ENCODE measurements at regions not wholly inside any gene's neighbourhood (a gene's known extent, or its start where the extent isn't known, plus 50 kb on each side); places are given as distances from the start of the nearest gene placed in this dataset.
"Not testable (repeated sequence)": the region's sequence is repeated elsewhere in the genome, so short reads cannot be mapped to it uniquely, and the experiment has no call there.

DNA sequence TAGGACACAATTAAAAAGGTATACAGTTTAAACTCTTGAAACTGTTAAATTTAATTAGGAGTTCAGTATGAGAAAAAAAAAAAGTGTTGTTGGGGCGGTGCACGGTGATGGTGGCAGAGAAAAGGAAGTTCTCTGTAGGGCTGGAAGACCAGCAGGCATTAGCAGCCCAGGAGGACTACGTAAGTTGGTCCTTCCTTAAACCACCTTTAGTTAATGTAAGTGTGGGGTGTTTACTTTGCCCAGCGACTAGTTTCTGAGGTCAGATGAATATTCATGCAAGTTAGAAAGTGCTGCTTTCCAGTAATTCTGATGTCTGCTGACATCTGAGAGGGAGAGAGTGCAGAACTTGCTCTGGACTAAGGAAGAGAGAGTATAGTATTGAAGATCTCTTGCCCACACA is 54.9 kb downstream of the NKX2-1 start:
- no peak for DNase-seq

DNA sequence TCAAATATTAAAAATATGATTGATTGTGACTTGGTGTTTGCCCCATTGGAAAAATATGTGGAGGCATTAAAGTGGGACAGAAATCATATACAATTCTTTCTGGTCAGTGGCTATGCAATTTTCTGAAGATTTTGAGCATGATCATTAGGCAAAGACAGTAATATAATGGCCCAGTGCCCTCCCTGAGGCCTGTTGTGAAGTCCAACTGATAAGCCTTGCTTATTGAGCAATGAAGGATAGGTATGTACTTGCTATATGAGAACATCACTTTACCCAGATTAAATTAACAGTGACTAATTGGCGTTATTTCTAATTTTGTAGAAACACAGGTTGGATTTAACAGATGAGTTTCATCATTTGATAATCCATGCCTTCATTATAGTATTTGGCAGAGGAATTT is 57.1 kb downstream of the NKX2-1 start:
- no peak for DNase-seq

DNA sequence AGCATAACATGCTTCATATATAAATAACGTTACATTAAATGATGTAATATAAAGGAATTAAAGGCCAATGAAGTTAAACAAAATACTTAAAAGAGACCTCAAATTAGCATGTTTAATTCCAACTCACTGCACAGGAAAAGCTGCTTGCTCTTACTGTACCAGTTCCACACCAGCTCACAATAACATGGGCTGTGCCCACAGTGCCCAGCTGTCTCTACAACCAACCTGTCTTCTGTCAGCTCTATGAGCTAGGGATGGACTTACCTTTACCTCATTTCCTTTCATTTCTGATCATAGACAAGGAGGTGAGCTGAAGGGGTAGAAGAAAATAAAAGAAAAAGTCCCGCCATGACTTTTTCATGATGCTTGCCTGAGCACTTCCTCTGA is 64.8 kb downstream of the NKX2-1 start:
- DNase-seq, result no peak

DNA sequence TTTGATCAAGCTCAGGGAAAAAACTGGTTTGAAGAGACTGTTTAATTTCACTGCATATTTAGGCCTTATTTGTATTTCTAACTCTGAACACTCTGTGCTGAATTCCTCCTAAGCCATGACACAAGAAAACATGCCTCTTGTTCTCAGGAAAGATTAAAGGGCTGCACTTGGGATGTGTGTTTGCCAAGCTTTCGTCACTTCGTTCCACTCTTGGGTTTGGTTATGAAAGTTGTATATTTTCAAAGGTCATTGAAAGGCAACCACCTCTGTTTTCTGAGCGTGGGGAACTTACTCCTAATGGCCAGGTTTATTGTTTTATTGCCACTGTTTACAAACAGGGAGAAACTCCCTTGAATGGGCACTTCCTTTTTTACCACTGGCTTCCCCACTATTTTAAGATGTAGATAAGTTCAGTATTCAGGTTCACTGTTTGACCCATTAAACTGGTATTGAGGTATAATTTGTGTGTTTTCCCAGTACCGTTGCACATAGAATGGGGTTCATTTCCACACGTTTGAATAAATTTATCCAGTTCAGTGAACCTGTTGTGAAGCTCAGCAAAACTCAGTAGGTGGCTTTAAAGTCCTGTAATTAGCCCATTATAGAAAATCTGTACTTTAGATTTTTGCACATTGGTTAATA is 65.3 kb downstream of the NKX2-1 start:
- DNase-seq, result no peak

DNA sequence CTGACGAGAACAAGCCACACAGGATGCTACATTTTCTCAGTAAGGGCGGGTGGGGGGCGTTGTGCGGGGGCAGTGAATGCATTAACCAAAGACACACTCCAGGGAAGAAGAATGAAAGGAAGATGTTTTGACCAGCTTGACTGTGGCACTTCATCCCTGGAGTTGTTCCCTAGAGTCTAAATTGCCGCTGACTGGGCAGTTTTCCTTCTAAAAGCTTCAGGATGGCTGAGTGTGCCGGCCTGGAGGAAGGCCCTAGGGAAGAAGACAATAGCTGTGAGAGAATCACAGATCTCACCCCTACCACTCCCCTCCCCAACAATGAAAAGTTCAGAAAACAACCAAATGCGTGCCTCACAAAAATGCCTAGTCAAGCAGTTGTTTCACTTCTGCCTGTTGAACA is 67.2 kb downstream of the NKX2-1 start:
- DNase-seq, result no peak

DNA sequence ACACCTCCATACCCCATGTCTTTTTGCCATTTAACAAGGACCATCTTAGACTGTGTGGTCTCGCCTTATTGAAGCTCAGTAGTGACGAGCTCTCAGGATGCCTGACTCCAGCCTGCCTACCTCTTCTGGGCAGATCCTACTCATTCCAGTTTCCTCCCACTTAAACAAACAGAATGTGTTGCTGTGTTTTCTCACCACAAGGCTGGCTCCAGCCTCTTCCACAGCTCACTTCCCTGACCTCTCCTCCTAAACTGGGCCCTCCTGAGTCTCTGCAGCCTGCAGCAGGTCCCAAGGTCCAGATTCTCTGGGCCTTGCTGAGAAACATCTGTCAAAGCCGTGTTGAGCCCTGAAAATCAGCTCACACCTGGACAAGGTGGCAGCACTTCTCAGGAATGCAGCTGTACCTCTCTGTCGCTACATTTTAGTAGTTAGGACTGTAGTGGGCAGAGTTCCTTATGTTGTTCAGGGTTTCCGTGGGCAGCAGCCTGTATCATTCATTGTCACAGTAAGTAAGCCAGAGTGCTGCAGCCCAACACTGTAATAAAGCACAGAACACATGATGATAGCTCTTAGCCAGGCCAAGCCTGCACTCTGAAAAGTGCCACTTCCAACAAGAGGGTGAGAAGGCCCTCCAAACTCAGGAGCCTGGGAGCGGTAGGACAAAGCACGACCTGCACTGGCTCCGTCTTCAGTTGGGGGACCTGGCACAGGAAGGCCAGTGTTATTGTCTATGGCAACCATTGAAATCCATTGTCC is 68.5 kb downstream of the NKX2-1 start:
- no peak for DNase-seq

DNA sequence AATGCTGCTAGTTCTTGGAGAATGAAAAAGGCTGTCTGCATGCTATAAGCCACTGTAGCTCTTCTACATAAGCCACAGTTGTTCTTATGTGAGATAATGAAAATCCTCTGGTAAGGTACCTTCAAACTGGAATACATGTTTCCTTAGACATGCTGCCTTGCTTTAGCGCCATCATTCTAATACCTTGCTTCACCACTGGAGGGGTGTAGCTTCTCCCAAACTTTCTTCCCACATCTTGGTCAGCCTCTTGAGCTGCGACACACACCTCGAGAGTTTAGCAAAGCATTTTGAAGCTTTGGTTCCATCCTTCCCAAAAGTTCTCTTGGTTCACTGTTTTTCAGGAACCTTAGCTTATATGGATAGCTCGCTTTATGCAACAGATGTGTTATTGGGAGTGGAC is 69.5 kb downstream of the NKX2-1 start:
- DNase-seq, result no peak

DNA sequence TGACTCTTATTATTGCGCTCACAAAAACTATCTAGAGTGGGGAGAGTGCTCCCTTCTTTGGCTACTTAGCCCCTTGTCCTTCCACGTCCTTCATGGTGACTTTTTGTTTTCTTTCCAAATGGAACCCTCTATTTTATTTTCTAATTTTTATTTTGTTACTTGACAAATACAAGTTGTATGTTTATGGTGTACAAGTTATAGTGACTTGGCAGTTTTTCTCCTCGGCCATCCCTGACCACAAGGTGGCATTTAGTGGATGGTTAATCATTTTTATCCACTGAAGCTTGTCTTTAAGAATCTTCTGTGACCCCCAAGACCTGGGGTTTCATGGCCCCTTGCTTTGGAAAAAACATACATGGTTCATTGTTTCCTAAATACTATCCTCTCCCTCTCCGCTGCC is 70.1 kb downstream of the NKX2-1 start:
- DNase-seq, result no peak

DNA sequence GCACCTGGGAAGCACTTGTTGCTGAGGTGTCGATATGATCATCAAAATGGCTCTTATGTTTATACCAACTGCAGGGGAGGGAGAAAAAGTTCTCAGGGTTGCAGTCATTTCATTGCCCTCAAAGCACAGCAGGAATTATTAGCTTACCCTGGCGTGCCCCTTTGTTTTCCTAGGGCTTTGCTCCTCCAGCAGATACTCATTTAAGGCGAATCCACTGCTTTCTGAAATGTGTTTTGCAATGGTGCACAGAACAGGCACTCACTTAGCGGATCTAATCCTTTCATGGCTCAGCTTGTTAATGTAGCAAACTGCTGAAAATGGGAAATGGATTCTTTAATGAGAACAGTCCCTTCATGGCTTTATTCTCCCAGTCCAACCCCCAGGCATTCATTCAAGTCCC is 76.7 kb downstream of the NKX2-1 start:
- no peak for DNase-seq

DNA sequence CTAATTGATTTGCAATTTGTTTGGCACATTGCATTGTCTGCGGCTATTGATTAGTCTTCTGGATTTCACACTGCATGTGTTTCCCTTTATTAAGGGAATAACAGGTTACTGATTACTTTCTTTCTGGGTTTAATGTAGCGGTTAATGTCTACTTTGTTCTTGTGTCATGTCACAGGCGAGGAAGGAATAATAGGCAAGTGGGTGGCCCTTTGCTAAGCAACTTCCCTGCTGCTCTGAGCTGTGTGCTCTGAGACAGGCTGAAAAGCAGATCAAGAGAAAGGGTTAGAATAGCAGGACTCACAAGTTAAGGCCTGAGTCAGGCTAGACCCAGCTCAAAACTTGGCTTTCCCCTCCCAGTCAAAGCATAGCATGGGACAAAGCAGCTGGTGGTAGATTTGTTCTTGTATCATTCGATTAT is 77.2 kb downstream of the NKX2-1 start:
- DNase-seq, result no peak

DNA sequence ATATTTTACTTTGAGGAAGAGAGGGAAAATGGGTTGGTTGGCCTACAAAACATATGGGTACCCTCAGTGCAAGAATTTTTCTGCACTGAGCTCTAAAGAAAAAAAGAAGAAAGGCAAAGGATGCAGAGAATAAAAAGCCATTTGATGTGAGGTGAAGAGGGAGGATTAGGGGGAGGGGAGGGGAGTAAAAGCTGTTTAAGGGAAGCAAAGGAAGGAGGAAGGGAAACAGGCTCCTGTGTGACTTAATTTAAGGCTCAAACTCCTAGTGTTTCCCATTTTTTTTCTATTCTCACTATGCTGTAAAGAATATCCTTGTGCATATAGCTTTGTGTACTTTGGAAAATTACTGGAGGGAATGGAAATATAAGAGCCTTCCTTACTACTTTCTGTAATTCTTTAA is 78.7 kb downstream of the NKX2-1 start:
- DNase-seq, result no peak

DNA sequence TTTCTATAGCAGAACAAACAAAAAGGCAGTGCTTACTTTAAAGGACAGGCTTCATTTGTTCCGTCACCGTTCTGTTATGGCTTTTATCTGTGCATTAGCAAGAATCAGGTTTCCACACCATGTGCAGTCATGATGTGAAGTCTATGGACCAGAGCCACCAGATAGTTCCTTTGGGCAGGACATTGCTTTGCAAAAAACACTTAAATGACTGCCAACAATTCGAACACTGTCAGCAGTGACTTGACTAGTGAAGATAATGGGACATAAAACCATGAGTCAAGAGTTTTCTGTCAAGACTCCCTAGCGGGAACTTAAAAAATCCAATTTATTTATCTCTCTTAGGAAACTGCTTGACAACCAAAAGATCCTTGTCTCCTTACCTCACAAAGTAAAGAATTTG is 80.3 kb downstream of the NKX2-1 start:
- no peak for DNase-seq

DNA sequence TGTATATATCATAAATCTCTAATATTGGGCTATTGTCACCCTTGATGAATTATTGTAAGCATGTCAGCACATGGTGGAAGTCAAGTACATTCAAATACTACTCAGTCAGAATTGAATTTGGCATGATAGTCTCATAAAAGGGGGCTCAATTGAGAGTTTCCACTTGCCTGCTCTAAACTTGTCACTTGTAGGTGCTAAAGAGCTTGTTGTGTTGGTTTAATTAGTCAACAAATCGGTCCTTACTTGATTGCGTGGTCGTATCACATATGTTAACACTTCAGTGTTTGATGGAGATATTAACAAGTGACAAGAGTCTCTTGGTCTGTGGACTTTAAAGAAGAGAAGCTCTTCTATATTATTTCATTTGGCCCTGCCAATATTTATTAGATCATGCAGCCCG is 81.1 kb downstream of the NKX2-1 start:
- DNase-seq, result no peak

DNA sequence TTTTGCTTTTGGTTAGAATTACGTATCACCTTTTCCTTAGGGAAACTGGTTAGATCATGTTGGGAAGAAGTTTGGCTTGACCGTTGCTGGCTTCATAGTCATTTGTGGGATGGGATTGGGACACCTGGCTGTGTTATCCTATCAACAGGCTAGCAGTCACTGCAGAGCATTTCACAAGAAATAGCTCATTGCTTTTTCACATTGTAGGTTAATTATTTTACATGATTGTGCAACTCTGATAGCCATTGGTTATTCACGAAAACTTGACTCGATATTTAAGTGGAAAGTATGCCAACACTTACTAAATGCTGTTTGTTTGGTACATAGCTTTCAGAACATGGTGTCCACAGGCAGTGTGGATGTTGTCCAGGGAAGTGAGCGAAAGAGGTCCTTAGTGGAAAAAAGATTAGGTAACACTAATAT is 89.4 kb downstream of the NKX2-1 start:
- DNase-seq, result no peak

DNA sequence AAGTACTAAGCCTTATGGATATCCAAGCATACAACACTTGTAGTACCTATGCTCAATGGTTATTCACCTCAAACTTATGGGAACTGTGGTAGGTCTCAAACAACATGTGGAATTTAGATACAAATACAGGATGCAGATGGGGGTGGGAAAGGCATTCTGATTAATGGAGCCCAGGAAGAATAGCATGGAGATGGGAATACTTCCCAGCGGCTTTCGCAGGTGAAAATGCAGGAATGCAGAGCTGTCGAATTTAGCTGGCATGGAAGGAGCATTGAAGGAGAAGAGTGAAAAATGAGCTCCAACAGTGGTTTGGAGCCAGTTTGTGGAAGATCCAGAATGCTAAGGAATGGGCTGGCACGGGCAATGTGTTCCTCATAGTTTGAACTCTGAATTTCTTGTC is 89.9 kb downstream of the NKX2-1 start:
- no peak for DNase-seq

DNA sequence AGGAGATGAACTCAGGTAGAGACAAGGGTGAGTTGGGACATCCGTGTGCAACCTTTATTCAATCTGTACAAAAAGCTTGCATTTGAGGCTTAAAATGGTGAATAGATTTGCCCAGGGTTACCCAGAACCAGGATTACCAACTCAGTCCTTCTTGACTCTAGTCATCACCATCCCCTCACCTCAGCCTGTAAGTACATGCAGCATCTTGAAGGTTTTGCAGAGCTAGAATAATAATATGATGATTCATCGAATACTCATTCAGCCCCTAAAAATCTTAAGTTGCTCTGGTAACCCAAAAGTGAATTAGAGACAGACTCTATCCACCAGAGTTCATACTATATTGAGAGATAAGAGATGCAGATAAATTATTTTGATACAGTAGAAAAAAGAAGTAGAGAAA is 90.3 kb downstream of the NKX2-1 start:
- DNase-seq, result no peak

DNA sequence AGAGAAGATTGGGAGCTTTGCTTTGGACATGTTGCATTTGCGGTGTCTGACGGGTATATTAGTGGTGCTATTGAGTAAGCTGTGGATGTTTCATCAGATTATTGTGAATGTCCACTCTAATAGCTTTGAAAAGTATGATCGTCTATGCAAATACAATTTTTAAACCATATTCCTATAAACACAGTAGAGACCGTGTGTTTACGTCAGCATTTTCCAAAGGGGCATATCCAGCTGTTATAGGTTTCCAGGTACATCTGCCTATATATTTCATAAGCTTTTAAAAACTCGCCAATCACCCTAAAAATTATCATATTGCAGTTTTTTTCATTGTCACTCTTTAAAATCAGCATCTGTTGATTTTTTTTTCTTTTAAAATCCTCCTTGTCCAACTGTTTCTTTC is 91.7 kb downstream of the NKX2-1 start:
- DNase-seq, result no peak

DNA sequence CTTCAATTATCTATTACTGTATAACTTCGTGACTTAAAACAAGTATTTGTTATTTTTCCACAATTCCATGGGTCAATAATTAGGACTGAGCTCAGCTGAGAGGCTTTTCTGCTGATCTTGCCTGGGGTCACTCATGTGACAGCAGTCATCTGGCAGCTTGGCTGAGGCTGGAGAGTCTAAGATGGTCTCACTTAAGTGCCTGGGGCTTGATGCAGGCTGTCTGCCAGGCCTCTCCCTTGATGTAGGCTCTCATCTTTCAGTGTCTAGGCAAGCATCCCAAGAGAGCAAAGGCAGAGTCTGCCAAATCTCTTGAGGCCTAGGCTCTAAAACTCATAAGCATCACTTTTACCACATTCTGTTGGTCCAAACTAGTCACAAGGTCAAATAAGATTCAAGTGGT is 93.2 kb downstream of the NKX2-1 start:
- DNase-seq, result no peak

DNA sequence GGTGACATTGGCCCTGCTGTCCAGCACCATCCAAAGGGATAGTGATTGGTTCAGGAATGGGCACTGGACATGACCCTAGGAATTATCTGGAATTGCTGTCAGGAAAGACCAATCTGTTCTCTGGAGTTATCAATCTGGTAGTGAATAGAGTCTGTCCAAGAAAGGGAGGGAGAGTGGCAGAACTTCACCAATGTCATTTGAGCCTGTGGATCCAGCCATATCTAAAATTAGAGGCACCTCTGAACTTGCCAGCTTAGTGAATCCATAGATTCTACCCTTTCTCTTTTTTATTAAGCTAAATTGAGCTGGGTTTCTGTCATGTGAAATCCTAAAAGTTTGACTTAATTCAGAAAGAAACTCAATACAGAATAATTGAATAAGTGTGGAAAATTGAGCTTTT is 93.9 kb downstream of the NKX2-1 start:
- no peak for DNase-seq

DNA sequence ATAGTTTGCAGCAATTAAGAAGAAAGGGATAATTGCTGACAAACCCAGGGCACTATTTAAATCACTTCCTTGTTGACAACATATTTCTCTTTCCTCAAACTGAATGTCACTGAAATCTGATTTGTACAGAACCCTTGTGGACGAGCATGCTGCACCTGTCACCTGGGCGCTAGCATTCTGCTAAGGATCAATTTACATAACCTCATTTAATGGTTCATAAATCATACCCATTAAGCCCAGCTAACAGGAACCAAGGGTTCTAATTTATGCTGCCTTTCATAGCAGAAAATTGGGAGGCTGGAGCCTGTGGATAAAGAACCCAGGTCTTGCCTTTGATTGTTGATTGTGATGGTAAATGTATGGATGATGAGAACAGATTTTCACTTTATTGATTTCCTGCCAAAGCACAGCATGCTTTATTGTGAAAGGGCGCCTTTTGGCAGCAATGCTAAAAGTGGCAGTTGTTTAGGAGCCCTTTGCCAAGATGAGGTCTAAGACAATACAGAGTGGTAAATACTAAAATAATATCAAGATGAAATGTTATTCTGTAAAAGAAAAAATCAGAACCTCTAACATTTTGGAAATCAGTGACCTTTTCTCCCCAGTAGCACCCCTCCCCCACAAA is 95.4 kb downstream of the NKX2-1 start:
- DNase-seq, result no peak

DNA sequence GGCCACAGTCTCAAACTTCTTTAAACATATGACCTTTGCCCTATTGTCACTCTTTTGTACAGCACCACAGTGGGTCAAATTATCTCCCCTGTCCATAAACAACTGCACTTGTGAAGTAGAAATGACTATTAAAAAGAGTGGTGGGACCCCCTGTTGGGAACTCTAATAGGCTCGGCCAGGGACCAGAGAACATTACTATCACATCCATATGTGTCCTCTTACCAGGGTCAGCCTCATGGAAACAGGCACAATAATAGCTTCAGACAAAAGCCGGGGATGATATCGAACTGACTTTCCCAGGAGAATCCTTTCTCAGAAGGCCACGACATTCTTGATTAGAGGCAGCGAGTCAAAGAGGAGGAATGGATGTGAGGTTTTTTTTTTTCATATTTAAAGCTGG is 96.6 kb downstream of the NKX2-1 start:
- DNase-seq, result no peak

DNA sequence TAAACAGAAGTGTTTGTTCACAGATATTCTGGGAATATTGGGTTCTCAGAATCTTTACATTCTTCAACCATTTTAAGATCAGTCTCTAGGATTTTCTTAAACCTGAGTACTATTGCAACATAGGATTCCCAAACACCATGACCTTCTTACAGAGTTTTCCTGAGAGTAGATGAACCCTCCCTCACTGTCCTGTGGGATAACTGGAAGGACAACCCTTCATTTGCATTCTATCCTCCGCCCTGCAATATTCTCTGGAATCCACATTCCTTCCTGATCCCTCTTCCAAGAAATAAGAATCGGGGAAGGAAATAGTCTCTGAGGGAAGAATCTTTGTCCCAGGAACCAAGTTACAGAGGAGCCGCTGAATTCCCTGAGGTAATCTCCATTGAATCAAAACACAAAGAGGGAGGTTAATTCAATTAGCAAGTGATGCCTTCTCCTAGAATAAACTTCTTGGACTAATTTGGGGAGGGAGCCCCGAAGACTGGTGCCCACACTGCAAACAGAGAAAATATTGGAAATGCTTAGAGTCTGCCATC is 99.8 kb upstream of the MBIP start:
- DNase-seq, result no peak

DNA sequence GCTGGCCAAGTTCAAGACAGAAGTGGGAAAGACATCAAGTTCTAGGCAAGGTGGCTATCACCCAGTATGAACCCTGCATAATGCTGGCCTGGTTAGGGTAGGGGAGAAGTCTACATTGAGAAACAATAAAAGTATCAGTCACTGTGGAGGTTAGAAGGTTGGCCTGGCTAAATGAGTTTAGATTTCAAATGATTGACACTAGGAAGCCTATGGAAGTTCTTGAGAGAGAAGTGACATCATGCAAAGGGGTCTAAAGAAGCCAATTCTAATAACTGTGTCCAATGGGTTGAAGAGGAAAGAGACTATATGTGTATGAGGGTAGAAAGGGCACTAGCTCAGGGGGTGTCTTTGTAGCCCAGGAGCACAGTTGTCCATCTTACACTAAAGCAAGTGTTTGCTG is 98.5 kb upstream of the MBIP start:
- no peak for DNase-seq

DNA sequence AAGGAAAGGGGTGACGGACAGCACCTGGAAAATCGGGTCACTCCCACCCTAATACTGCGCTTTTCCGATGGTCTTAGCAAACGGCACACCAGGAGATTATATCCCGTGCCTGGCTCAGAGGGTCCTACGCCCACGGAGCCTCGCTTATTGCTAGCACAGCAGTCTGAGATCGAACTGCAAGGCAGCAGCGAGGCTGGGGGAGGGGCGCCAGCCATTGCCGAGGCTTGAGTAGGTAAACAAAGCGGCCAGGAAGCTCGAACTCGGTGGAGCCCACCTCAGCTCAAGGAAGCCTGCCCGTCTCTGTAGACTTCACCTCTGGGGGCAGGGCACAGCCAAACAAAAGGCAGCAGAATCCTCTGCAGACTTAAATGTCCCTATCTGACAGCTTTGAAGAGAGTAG is 91.5 kb upstream of the MBIP start:
- not testable (repeated sequence) for DNase-seq

All from activated gamma-delta T cell treated with Interleukin-2 at 50 U/mL for 16 hours (primary cell).